Activated CD4-positive, alpha-beta T cell treated with anti-CD3 and anti-CD28 coated beads, Interleukin-2, amount 50 U/mL, for 1 hour (primary cell): ENCODE measurements at regions not wholly inside any gene's neighbourhood (a gene's known extent, or its start where the extent isn't known, plus 50 kb on each side); places are given as distances from the start of the nearest gene placed in this dataset.
"Not testable (repeated sequence)": the region's sequence is repeated elsewhere in the genome, so short reads cannot be mapped to it uniquely, and the experiment has no call there.

ENCODE experiments used
- DNase-seq: peaks from one replicate; pipeline ENCODE4 v3.0.0-alpha.2; 2020

GRCh38 chr11:109480251-109480650 lies 58.3 kb downstream of the C11orf87 start:
- no peak for DNase-seq

- no peak for DNase-seq
These were observed 64.1 kb downstream of the C11orf87 start for GRCh38 chr11:109486129-109486528.

- no peak for DNase-seq
These were observed 69.1 kb downstream of the C11orf87 start for GRCh38 chr11:109490953-109491635.

- no peak for DNase-seq
These were observed 84.1 kb downstream of the C11orf87 start for GRCh38 chr11:109506115-109506514.

- no peak for DNase-seq
These were observed 85.3 kb downstream of the C11orf87 start for GRCh38 chr11:109507331-109507730.

GRCh38 chr11:109507836-109508561 lies 86.0 kb downstream of the C11orf87 start:
- DNase-seq = no peak

- DNase-seq = no peak
These were observed 87.0 kb downstream of the C11orf87 start for GRCh38 chr11:109508943-109509342.

GRCh38 chr11:109510316-109510715 lies 88.3 kb downstream of the C11orf87 start:
- no peak for DNase-seq

GRCh38 chr11:109511598-109511997 lies 89.6 kb downstream of the C11orf87 start:
- DNase-seq = no peak

- DNase-seq = no peak
These were observed 90.3 kb downstream of the C11orf87 start for GRCh38 chr11:109512249-109512648.

- no peak for DNase-seq
These were observed 90.7 kb downstream of the C11orf87 start for GRCh38 chr11:109512680-109513079.

- DNase-seq = no peak
These were observed 92.5 kb downstream of the C11orf87 start for GRCh38 chr11:109514313-109515018.

- no peak for DNase-seq
These were observed 97.3 kb downstream of the C11orf87 start for GRCh38 chr11:109519253-109519652.

- DNase-seq = no peak
These were observed 99.6 kb downstream of the C11orf87 start for GRCh38 chr11:109521571-109522086.

GRCh38 chr11:109522116-109522755 lies 100.2 kb downstream of the C11orf87 start:
- DNase-seq = no peak

GRCh38 chr11:109525636-109526035 lies 103.6 kb downstream of the C11orf87 start:
- DNase-seq = not testable (repeated sequence)

GRCh38 chr11:109526061-109526460 lies 104.1 kb downstream of the C11orf87 start:
- no peak for DNase-seq

GRCh38 chr11:109526931-109527330 lies 104.9 kb downstream of the C11orf87 start:
- no peak for DNase-seq

- no peak for DNase-seq
These were observed 105.5 kb downstream of the C11orf87 start for GRCh38 chr11:109527496-109527895.

GRCh38 chr11:109547356-109548027 lies 125.5 kb downstream of the C11orf87 start:
- no peak for DNase-seq

- no peak for DNase-seq
These were observed 130.4 kb downstream of the C11orf87 start for GRCh38 chr11:109552376-109552775.

GRCh38 chr11:109553284-109553683 lies 131.3 kb downstream of the C11orf87 start:
- DNase-seq = no peak

GRCh38 chr11:109554951-109555350 lies 133.0 kb downstream of the C11orf87 start:
- DNase-seq = no peak
